Type B pancreatic cell (in vitro differentiated cells): ENCODE measurements at regions not wholly inside any gene's neighbourhood (a gene's known extent, or its start where the extent isn't known, plus 50 kb on each side); places are given as distances from the start of the nearest gene placed in this dataset.

Experiments used
- DNase-seq: peaks from one replicate; pipeline ENCODE4 v3.0.0; 2021; ENCODE audit warnings: mixed read lengths; ENCODE audit not compliant: unreplicated experiment; ENCODE audit errors: extremely low spot score
- H3K27ac Mint-ChIP-seq: 2 replicates; pipeline ENCODE4 v1.8.0; 2021; ENCODE audit warnings: mild to moderate bottlenecking, mixed read lengths
- H3K27me3 Mint-ChIP-seq: 2 replicates; pipeline ENCODE4 v1.8.0; 2021; ENCODE audit warnings: mixed read lengths
- H3K36me3 Mint-ChIP-seq: 2 replicates; pipeline ENCODE4 v1.8.0; 2021; ENCODE audit warnings: mixed read lengths
- H3K4me1 Mint-ChIP-seq: one replicate; pipeline ENCODE4 v1.8.0; 2021; ENCODE audit warnings: mixed read lengths; ENCODE audit not compliant: unreplicated experiment
- H3K4me3 Mint-ChIP-seq: 2 replicates; pipeline ENCODE4 v1.8.0; 2021; ENCODE audit warnings: mild to moderate bottlenecking, mixed read lengths
- H3K9me3 Mint-ChIP-seq: 2 replicates; pipeline ENCODE4 v1.8.0; 2021; ENCODE audit warnings: mixed read lengths
- TF ChIP-seq, protein P1 (sequence below): fragments of 200-600 bp; sonication (generic); conservative IDR thresholded peaks from 2 replicates; pipeline ENCODE4 v1.5.0; 2021; ENCODE audit warnings: antibody characterized with exemption, mild to moderate bottlenecking

DNA sequence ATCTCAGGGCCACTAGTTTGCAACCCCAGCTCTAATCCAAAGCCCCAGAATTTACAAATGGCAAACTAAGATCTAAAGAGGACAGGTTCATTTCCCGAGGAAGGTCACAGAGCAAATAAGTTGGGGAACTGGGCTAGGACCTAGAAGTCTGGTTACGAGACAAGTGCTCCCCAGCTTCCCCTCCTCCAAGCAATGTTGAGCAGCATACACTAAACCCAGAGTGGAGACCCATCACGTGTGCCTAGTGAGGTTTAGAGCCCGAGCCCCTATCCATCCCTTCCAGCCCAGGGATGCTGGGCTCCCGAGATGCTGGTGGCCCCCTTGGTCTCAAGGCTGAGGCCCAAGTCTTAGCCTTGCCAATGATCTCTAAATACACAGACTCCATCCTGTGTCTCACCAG lies 209.5 kb upstream of the ZMIZ1 start:
- no peak overlapping the region for H3K4me3 Mint-ChIP-seq
- H3K4me1 Mint-ChIP-seq = peaks cover 18% of the 10 kb centered on the region
- TF ChIP-seq, protein P1, sequence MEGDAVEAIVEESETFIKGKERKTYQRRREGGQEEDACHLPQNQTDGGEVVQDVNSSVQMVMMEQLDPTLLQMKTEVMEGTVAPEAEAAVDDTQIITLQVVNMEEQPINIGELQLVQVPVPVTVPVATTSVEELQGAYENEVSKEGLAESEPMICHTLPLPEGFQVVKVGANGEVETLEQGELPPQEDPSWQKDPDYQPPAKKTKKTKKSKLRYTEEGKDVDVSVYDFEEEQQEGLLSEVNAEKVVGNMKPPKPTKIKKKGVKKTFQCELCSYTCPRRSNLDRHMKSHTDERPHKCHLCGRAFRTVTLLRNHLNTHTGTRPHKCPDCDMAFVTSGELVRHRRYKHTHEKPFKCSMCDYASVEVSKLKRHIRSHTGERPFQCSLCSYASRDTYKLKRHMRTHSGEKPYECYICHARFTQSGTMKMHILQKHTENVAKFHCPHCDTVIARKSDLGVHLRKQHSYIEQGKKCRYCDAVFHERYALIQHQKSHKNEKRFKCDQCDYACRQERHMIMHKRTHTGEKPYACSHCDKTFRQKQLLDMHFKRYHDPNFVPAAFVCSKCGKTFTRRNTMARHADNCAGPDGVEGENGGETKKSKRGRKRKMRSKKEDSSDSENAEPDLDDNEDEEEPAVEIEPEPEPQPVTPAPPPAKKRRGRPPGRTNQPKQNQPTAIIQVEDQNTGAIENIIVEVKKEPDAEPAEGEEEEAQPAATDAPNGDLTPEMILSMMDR = no peak
- peaks cover 15% of the 10 kb centered on the region for H3K27me3 Mint-ChIP-seq
- DNase-seq = no peak
- H3K36me3 Mint-ChIP-seq = no peaks in the 10 kb centered on the region
- no peak overlapping the region for H3K27ac Mint-ChIP-seq
- H3K9me3 Mint-ChIP-seq = no peaks in the 10 kb centered on the region

DNA sequence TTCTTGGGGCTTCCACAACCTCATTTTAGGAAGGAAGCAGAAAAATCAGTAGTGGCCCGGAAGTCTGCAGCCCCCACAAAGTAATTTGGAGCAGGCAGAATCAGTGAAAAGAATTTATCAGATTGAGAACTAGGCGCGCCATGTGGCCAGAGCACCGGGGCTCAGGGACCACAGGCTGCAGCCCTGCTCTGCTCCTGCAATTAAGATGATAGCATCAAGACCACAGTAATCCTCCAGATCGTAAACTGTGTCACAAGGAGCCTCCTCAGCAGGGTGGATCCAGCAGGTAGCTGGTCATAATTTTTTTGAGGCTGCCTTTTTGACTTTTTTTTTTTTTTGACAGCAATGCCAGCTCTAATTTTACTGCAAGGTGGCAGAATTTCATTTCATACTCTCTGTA lies 209.0 kb upstream of the ZMIZ1 start:
- TF ChIP-seq, protein P1 = no peak
- no peak overlapping the region for H3K27ac Mint-ChIP-seq
- H3K9me3 Mint-ChIP-seq = no peaks in the 10 kb centered on the region
- peaks cover 18% of the 10 kb centered on the region for H3K4me1 Mint-ChIP-seq
- no peak overlapping the region for H3K4me3 Mint-ChIP-seq
- H3K27me3 Mint-ChIP-seq = peaks cover 15% of the 10 kb centered on the region
- H3K36me3 Mint-ChIP-seq = no peaks in the 10 kb centered on the region
- DNase-seq = no peak

DNA sequence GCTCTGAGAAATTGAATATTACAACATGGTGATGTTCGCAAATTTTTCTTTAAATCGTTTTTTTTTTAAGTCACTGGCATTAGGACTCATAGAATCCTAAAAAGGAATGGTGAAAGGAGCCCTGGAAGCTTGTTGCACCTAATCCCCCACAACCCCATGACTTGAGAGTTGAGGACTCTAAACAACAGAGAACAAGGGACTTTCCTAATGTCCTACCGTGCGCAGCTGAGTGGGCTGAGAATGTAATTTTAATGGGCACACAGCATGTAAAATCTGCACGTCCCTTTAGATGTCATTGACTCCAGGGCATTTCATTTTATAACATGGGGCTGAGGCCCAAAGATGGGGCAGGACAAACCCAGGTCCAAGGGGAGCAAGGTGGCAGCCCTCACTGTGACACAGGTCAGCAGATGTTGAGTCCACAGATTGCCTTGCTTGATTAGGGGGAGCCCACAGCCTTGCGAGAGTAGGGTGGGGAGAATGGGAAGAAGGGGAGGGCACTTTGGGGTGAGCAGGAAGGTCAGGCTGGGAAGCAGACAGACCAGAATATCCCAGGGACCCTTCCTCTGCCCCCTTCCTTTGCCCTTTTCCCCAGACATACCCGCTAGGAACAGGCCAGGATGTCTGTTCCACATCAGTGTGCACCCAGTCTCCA lies 208.4 kb upstream of the ZMIZ1 start:
- DNase-seq = peak; percentile 29
- Mint-ChIP-seq H3K4me1 (peaks cover 16% of the 10 kb centered on the region), H3K27me3 (peaks cover 15% of the 10 kb centered on the region), H3K36me3 (no peaks in the 10 kb centered on the region), H3K4me3 (no peak overlapping the region), H3K9me3 (no peaks in the 10 kb centered on the region), H3K27ac (no peak overlapping the region)
- TF ChIP-seq, protein P1 = no peak

DNA sequence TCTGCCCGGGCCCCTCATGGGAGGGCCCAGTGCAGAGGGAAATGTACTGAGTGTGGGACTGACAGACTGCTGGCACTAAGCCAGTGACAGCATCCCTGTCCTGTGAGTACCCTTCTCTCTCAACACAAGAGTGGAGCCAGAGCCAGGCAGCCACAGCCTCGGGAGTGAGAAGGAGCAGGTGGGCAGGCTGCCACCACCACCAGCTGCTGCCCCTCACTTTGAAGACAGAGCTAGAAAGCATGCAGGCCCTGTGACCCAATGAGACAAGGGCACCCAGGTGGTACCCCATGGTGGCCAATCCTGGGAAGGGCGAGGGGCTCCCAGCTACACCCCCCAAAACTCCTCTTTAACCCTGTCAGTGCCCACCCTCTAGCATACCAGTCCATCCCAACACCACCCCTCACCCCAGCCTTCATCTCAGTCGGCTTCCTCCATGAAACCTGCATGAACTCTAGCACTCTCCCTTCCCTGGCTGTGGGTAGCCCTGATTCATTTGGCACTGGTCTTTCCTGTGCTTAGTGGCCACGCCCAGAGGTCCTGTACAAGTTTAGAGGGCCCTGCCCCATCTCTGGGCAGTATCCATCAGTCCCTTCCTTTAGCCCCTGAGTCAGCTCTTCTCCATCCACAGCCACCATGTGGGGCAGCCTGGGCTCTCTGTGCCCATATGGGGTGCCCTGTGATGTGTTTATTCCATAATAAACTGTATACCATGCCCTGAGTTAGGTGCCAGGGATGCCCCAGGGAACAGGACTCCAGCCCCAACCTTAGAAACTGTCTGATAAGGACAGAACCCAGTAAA lies 207.0 kb upstream of the ZMIZ1 start:
- H3K4me3 Mint-ChIP-seq = no peak overlapping the region
- H3K9me3 Mint-ChIP-seq = no peaks in the 10 kb centered on the region
- peak; percentile 62 for DNase-seq
- H3K27me3 Mint-ChIP-seq = peaks cover 15% of the 10 kb centered on the region
- H3K36me3 Mint-ChIP-seq = no peaks in the 10 kb centered on the region
- no peak overlapping the region for H3K27ac Mint-ChIP-seq
- H3K4me1 Mint-ChIP-seq = peaks cover 14% of the 10 kb centered on the region
- TF ChIP-seq, protein P1 = no peak

DNA sequence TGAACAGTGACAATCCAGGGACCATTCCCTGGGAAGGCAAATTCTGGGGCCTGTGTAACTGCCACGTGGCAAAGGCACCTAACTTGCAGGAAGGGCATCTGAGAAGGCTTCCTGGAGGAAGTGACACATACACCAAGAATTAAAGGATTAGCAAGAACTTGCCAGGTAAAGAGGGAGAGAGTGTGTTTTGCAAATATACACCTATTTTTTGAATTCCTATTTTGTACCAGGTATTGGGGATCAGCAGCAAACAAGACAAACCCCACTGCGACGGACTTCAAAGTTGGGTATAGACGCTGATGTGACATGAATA lies 206.5 kb upstream of the ZMIZ1 start:
- H3K9me3 Mint-ChIP-seq = no peaks in the 10 kb centered on the region
- H3K27me3 Mint-ChIP-seq = peaks cover 13% of the 10 kb centered on the region

More for the DNA sequence above, 206.5 kb upstream of the ZMIZ1 start:
- Mint-ChIP-seq H3K4me1 (peaks cover 14% of the 10 kb centered on the region), H3K4me3 (no peak overlapping the region), H3K27ac (no peak overlapping the region), H3K36me3 (no peaks in the 10 kb centered on the region)
- TF ChIP-seq, protein P1 = no peak
- no peak for DNase-seq
